DND-41 (cell line): ENCODE measurements at regions not wholly inside any gene's neighbourhood (a gene's known extent, or its start where the extent isn't known, plus 50 kb on each side); places are given as distances from the start of the nearest gene placed in this dataset.

ENCODE experiments used
- EZH2 ChIP-seq: IDR thresholded peaks from 3 replicates; pipeline ENCODE4 v1.6.1; 2012; ENCODE audit warnings: borderline replicate concordance, low read depth, mild to moderate bottlenecking, moderate library complexity, low read length, inconsistent platforms; ENCODE audit not compliant: severe bottlenecking
- TF ChIP-seq, protein P1 (sequence below): IDR thresholded peaks from 2 replicates; pipeline ENCODE4 v1.5.1; 2012; ENCODE audit warnings: borderline replicate concordance, low read length, moderate library complexity, mild to moderate bottlenecking; ENCODE audit not compliant: poor library complexity, severe bottlenecking; ENCODE audit errors: extremely low read depth

DNA sequence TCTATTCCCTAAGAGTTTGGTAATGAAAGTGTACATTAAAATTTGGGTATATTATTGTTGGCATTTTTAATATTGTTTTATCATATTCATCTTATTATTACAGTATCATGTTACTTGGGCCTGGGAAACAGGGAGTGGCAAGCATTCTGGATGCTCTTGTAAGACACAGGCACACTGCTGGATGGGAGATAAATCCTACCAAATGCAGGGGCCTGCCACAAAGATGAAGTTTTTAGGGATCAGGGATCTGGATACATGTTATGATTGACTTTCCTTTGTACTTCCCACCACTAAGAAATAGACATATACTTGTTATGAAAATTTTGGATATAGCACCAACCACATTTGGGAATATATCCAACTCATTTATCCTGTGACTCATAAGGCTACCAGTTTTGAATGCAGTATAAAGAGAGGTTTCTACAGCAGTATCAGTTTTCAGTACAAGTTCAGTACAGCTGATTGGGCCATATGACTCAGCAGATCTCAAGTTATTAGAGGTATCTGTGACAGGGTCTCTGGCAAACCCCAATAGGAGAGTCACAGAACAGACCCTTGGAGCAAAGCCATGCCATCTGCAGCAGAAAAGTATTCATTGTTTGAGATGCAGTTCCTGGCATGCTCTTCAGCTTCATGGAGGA is 360.1 kb downstream of the DMAC1 start:
- TF ChIP-seq, protein P1, sequence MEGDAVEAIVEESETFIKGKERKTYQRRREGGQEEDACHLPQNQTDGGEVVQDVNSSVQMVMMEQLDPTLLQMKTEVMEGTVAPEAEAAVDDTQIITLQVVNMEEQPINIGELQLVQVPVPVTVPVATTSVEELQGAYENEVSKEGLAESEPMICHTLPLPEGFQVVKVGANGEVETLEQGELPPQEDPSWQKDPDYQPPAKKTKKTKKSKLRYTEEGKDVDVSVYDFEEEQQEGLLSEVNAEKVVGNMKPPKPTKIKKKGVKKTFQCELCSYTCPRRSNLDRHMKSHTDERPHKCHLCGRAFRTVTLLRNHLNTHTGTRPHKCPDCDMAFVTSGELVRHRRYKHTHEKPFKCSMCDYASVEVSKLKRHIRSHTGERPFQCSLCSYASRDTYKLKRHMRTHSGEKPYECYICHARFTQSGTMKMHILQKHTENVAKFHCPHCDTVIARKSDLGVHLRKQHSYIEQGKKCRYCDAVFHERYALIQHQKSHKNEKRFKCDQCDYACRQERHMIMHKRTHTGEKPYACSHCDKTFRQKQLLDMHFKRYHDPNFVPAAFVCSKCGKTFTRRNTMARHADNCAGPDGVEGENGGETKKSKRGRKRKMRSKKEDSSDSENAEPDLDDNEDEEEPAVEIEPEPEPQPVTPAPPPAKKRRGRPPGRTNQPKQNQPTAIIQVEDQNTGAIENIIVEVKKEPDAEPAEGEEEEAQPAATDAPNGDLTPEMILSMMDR = no peak
- TF ChIP-seq EZH2 = no peak
